ENCODE measurements at regions not wholly inside any gene's neighbourhood (a gene's known extent, or its start where the extent isn't known, plus 50 kb on each side); places are given as distances from the start of the nearest gene placed in this dataset.
"Not testable (repeated sequence)": the region's sequence is repeated elsewhere in the genome, so short reads cannot be mapped to it uniquely, and the experiment has no call there.

DNA sequence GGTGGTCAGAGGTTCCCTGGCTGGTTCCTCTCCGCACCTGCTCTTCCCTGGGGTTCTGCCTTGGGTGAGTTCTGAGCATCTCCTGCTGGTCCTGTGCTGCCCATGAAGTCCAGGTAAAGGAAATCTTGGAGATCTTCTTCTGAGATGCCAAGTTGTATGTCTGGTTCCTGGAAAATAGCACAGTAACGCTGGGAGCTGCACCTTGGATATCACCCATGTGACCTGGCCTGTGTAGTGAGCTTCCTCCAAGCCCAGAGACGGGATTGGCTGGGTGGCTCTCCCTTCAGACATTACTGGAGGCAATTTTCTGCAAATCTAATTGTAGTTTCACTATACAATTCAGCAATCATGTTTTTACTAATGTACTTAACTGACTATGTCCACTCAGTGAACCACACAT is 1281.1 kb downstream of the TMEM121 start:
- TF ChIP-seq CTCF (IDR thresholded peaks at IDR 0.05; ENCODE audit: low read depth, low read length): no peak
- no peak for DNase-seq (ENCODE audit: extremely low read depth, low read depth)

DNA sequence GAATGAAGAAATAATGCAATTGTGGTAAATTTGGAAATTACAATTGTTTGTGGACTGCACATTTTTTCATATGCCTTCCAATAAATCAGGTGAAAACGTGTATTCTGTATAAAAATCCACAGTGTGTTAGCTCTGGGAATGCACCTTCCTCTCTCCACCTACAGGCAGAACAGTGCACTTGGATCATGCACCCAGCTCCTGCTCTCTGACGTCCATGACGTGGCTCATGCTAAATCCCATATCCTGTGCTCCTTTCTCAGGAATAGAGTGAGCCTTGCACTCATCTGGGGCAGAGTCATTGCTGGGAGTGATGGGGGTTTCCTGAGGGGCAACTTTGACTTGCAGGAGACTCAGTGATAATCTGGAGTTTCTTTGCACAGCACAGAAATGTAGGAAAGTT is 1282.1 kb downstream of the TMEM121 start:
- no peak for DNase-seq (ENCODE audit: extremely low read depth, low read depth)
- TF ChIP-seq CTCF (IDR thresholded peaks at IDR 0.05; ENCODE audit: low read depth, low read length): no peak

DNA sequence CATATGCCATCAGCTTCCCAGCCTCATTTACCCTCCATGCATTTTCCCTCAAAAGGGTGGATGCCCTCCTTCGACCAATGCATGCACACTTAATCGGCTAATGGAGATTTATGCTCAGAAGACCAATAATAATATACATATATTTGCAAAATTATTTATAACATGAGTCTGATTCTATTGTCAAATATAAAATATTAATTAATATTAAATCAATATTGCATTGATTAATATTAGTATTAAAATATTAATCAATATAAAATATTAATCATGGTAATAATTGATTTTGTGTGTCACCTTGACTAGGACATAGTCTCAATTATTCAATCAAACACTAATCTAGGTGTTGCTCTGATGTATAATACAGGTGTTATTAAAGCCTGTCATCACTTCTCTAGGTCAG is 1282.5 kb downstream of the TMEM121 start:
- TF ChIP-seq CTCF (IDR thresholded peaks at IDR 0.05; ENCODE audit: low read depth, low read length): no peak
- no peak for DNase-seq (ENCODE audit: extremely low read depth, low read depth)

DNA sequence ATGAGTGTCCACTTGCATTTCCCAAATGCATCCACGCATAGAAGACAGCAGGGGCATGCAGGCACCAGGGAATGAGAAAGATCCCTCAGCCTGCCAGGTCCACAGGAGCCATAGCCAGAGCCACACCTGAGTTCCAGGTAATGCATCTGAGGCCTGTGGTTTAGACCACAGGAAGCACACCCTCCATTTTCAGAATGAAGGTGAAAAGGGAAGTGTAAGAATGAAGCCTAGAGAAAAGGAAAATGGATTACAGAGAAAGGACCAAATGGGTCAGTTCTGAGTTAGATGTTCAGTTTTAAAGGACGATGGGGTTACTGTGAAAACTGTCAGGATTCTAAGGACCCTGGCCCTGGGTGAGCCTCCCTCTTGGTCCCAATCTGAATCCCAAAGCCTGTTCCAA is 1283.2 kb downstream of the TMEM121 start:
- DNase-seq (ENCODE audit: extremely low read depth, low read depth): no peak

DNA sequence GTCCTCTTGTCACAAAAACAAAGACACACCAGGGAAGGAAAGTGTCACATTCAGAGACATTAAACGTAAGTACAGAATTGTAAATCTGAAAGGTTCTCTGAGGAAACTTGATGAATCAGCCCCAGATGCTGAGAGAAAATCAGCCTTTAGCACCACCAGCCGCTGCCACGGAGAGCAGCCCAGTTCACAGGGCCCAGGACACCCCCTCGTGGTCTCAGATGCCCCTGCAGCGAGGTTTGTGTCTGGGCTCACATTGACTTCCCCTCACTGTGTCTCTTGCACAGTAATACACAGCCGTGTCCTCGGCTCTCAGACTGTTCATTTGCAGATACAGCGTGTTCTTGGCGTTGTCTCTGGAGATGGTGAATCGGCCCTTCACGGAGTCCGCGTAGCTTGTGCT is 1283.8 kb downstream of the TMEM121 start:
- DNase-seq (ENCODE audit: extremely low read depth, low read depth): not testable (repeated sequence)

More for the DNA sequence above, 1283.2 kb downstream of the TMEM121 start:
- TF ChIP-seq CTCF (IDR thresholded peaks at IDR 0.05; ENCODE audit: low read depth, low read length): no peak

GRCh38 chr14:106811162-106811561 is 1284.8 kb downstream of the TMEM121 start:
- no peak for DNase-seq (ENCODE audit: extremely low read depth, low read depth)
- TF ChIP-seq CTCF (IDR thresholded peaks at IDR 0.05; ENCODE audit: low read depth, low read length): no peak

DNA sequence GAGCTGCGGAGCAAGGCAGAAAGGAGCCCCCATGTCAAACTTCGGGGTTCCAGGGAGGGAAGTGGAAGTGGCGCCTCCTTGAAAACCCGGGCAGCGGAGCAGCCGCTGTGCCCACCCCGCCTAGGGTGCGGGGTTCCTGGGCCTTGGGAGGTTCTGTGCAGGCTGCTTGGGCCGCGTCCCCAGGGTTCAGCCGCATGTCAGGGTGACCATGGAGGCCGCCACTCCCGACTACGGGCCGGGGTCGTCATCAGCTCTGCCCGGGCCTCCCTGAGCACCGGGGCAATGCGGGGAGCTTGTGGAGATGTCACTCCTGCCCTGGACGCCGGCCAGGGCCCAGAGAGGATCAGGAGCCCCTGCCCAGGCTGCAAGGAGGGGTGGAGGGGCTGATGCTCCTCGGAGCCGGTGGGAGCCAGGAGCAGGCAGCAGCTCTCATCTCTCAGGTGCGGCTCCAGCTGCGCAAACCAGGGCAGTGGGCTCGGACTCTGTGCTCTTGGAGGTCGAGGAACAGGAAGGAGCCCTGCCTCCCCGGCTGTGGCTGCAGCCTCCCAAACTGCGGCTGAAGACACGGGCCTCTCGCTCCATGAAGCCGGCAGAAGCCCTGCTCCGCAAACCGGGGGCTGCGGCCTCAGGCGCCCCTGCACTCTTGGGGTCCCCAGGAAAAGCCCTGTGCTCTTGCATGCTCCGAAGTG is 1286.5 kb downstream of the TMEM121 start:
- TF ChIP-seq CTCF (IDR thresholded peaks at IDR 0.05; ENCODE audit: low read depth, low read length): no peak
- DNase-seq (ENCODE audit: extremely low read depth, low read depth): no peak

GRCh38 chr14:106813477-106813823 is 1287.1 kb downstream of the TMEM121 start:
- no peak for TF ChIP-seq CTCF (IDR thresholded peaks at IDR 0.05; ENCODE audit: low read depth, low read length)
- DNase-seq (ENCODE audit: extremely low read depth, low read depth): no peak
